Panc1 (cell line): ENCODE measurements at regions not wholly inside any gene's neighbourhood (a gene's known extent, or its start where the extent isn't known, plus 50 kb on each side); places are given as distances from the start of the nearest gene placed in this dataset.

Experiments used
- POLR2AphosphoS5 ChIP-seq: IDR thresholded peaks from 2 replicates; pipeline ENCODE4 v1.6.1; 2012; ENCODE audit warnings: mild to moderate bottlenecking, low read depth, low read length, moderate library complexity
- SIN3A ChIP-seq: IDR thresholded peaks from 2 replicates; pipeline ENCODE4 v1.6.1; 2012; ENCODE audit warnings: low read depth, mild to moderate bottlenecking, low read length, moderate library complexity, borderline replicate concordance; ENCODE audit not compliant: insufficient read depth
- TCF7L2 ChIP-seq: IDR thresholded peaks from 2 replicates; pipeline ENCODE4 v1.6.1; 2011; ENCODE audit warnings: mild to moderate bottlenecking, low read depth, low read length, inconsistent platforms
- TF ChIP-seq, protein P1 (sequence below): fragments of 450-650 bp; IDR thresholded peaks from 2 replicates; pipeline ENCODE4 v1.5.1; 2017; ENCODE audit warnings: mild to moderate bottlenecking
- TF ChIP-seq, protein P2 (sequence below), 2 experiments: IDR thresholded peaks; 2 replicates each; pipeline ENCODE4 v1.6.1; 2011 to 2012; ENCODE audit warnings: low read depth in 2 of 2, control low read depth in 1 of 2, low read length in 1 of 2, mild to moderate bottlenecking in 1 of 2, moderate library complexity in 1 of 2; ENCODE audit not compliant: insufficient read depth in 1 of 2

DNA sequence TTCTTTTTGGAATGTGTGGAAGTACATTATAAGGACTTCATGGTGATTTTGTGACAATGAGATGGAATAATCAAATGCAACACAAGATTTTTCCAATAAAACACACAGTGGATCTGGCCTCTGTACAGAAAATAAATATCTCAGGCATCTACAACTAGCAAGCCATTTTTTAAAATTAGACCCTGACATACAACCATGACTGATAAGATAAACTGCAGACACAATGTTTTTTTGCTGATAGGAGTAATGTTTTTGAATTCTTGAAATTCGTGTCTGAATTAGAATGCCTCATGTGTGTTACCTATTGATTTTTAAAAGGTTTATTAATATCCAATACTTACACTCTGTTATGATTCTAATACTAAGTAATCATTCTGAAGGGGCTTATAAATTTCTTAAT is 328.1 kb downstream of the HGF start:
- TF ChIP-seq, protein P1, sequence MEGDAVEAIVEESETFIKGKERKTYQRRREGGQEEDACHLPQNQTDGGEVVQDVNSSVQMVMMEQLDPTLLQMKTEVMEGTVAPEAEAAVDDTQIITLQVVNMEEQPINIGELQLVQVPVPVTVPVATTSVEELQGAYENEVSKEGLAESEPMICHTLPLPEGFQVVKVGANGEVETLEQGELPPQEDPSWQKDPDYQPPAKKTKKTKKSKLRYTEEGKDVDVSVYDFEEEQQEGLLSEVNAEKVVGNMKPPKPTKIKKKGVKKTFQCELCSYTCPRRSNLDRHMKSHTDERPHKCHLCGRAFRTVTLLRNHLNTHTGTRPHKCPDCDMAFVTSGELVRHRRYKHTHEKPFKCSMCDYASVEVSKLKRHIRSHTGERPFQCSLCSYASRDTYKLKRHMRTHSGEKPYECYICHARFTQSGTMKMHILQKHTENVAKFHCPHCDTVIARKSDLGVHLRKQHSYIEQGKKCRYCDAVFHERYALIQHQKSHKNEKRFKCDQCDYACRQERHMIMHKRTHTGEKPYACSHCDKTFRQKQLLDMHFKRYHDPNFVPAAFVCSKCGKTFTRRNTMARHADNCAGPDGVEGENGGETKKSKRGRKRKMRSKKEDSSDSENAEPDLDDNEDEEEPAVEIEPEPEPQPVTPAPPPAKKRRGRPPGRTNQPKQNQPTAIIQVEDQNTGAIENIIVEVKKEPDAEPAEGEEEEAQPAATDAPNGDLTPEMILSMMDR: no peak
- no peak for TF ChIP-seq SIN3A
- no peak for TF ChIP-seq TCF7L2
- no peak for TF ChIP-seq POLR2AphosphoS5
- TF ChIP-seq, protein P2, sequence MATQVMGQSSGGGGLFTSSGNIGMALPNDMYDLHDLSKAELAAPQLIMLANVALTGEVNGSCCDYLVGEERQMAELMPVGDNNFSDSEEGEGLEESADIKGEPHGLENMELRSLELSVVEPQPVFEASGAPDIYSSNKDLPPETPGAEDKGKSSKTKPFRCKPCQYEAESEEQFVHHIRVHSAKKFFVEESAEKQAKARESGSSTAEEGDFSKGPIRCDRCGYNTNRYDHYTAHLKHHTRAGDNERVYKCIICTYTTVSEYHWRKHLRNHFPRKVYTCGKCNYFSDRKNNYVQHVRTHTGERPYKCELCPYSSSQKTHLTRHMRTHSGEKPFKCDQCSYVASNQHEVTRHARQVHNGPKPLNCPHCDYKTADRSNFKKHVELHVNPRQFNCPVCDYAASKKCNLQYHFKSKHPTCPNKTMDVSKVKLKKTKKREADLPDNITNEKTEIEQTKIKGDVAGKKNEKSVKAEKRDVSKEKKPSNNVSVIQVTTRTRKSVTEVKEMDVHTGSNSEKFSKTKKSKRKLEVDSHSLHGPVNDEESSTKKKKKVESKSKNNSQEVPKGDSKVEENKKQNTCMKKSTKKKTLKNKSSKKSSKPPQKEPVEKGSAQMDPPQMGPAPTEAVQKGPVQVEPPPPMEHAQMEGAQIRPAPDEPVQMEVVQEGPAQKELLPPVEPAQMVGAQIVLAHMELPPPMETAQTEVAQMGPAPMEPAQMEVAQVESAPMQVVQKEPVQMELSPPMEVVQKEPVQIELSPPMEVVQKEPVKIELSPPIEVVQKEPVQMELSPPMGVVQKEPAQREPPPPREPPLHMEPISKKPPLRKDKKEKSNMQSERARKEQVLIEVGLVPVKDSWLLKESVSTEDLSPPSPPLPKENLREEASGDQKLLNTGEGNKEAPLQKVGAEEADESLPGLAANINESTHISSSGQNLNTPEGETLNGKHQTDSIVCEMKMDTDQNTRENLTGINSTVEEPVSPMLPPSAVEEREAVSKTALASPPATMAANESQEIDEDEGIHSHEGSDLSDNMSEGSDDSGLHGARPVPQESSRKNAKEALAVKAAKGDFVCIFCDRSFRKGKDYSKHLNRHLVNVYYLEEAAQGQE (IDR thresholded peaks at IDR 0.05; ENCODE audit: insufficient read depth in 1 of 2, low read depth in 2 of 2, low read length in 1 of 2): no peak
